GM12878 (cell line): ENCODE measurements at regions not wholly inside any gene's neighbourhood (a gene's known extent, or its start where the extent isn't known, plus 50 kb on each side); places are given as distances from the start of the nearest gene placed in this dataset.

Experiments used
- ATAC-seq: fragments of 200-7000 bp; cut with Tn5 transposase; 3 replicates; pipeline ENCODE4 v1.9.1; 2020; ENCODE audit warnings: mild to moderate bottlenecking, moderate library complexity
- BruUV-seq: library from RNA; stranded (reverse); fragments of 400-500 nt; replicated peaks from 2 replicates; lab custom pipeline; 2021; lab: Mats Ljungman, UMichigan
- CTCF ChIA-PET: fragments of 300-600 bp; sonication (Branson Sonifier 250); formaldehyde crosslinking; extraction: SDS; loops from one replicate; lab custom pipeline; 2021; ENCODE audit warnings: inconsistent platforms; lab: Yijun Ruan, JAX
- POLR2A ChIA-PET: fragments of 350-600 bp; formaldehyde crosslinking; extraction: SDS; loops from one replicate; lab custom pipeline; 2021; ENCODE audit warnings: inconsistent platforms; lab: Charles Lee
- RAD21 ChIA-PET: fragments of 300-600 bp; sonication (Branson Sonifier 250); formaldehyde crosslinking; loops from one replicate; lab custom pipeline; 2023; ENCODE audit warnings: antibody characterized with exemption; ENCODE audit not compliant: unreplicated experiment; lab: Charles Lee
- SMC1A ChIA-PET: fragments of 300-600 bp; sonication (Branson Sonifier 250); formaldehyde crosslinking; loops from one replicate; lab custom pipeline; 2023; ENCODE audit not compliant: unreplicated experiment, uncharacterized antibody; lab: Charles Lee
- DNase-seq: peaks from one replicate; pipeline ENCODE4 v3.0.0-alpha.2; 2011; ENCODE audit warnings: low read depth, low spot score
- FAIRE-seq: peaks from 3 replicates; lab custom pipeline; 2011; peaks lifted over from hg19 to GRCh38; lab: Jason Lieb, UNC
- H2AFZ ChIP-seq: 2 replicates; pipeline ENCODE4 v1.6.0; 2011; ENCODE audit warnings: low read depth, low read length, control low read depth; ENCODE audit not compliant: control insufficient read depth
- H3K27ac ChIP-seq: 2 replicates; pipeline ENCODE4 v1.5.1; 2011; ENCODE audit warnings: control low read depth; ENCODE audit not compliant: control insufficient read depth, insufficient read depth
- H3K27me3 ChIP-seq, 2 experiments: replicated peaks in 1 of 2; 2 replicates each; pipeline versions ENCODE4 v1.6.0 to v1.6.1; 2011; ENCODE audit warnings: low read length in 1 of 2; ENCODE audit not compliant: control insufficient read depth in 2 of 2, insufficient read depth in 2 of 2
- H3K36me3 ChIP-seq, 2 experiments: 2 replicates each; pipeline ENCODE4 v1.5.1; 2011; ENCODE audit warnings: low read length in 1 of 2; ENCODE audit not compliant: control insufficient read depth in 2 of 2, insufficient read depth in 2 of 2
- H3K4me1 ChIP-seq: 2 replicates; pipeline ENCODE4 v1.6.1; 2011; ENCODE audit warnings: mild to moderate bottlenecking, low read length, moderate library complexity, mixed read lengths; ENCODE audit not compliant: control insufficient read depth, insufficient read depth
- H3K4me2 ChIP-seq: 2 replicates; pipeline ENCODE4 v1.6.0; 2011; ENCODE audit warnings: control low read depth; ENCODE audit not compliant: control insufficient read depth, insufficient read depth
- H3K4me3 ChIP-seq: fragments of 200-600 bp; sonication (generic); 2 replicates; pipeline ENCODE4 v1.5.1; 2016
- H3K79me2 ChIP-seq: 2 replicates; pipeline ENCODE4 v1.6.0; 2011; ENCODE audit warnings: low read length; ENCODE audit not compliant: control insufficient read depth, insufficient read depth
- H3K9ac ChIP-seq: 2 replicates; pipeline ENCODE4 v1.8.0; 2011; ENCODE audit warnings: low read length, control low read depth, mixed read lengths; ENCODE audit not compliant: control insufficient read depth, insufficient read depth
- H3K9me3 ChIP-seq: replicated peaks from 3 replicates; pipeline ENCODE4 v1.5.1; 2011; ENCODE audit warnings: mild to moderate bottlenecking, low read length; ENCODE audit not compliant: control insufficient read depth, insufficient read depth
- H4K20me1 ChIP-seq: 2 replicates; pipeline ENCODE4 v1.6.0; 2011; ENCODE audit not compliant: control insufficient read depth, insufficient read depth
- CBFB ChIP-seq: IDR thresholded peaks from 2 replicates; pipeline ENCODE4 v1.6.1; 2016; ENCODE audit warnings: antibody characterized with exemption, low read depth
- CEBPB ChIP-seq, 2 experiments: fragments of 150-350 bp in 1 of 2; IDR thresholded peaks; 2 replicates each; pipeline ENCODE4 v1.6.1; 2012 to 2014; ENCODE audit warnings: low read depth in 2 of 2, low read length in 2 of 2, borderline replicate concordance in 1 of 2, inconsistent platforms in 1 of 2
- CTCF ChIP-seq, 3 experiments: IDR thresholded peaks in 2 of 3; conservative IDR thresholded peaks in 1 of 3; 2 replicates each; pipeline ENCODE4 v1.5.1; 2011; ENCODE audit warnings: low read depth in 3 of 3, low read length in 3 of 3, mild to moderate bottlenecking in 3 of 3, control low read depth in 2 of 3, moderate library complexity in 2 of 3, inconsistent platforms in 1 of 3, mixed read lengths in 1 of 3; ENCODE audit not compliant: control insufficient read depth in 2 of 3, insufficient read depth in 1 of 3; ENCODE audit errors: extremely low read depth in 1 of 3
- IKZF1 ChIP-seq: fragments of 450-650 bp; conservative IDR thresholded peaks from 2 replicates; pipeline ENCODE4 v1.6.1; 2017; ENCODE audit warnings: antibody characterized with exemption, mild to moderate bottlenecking
- KAT2A ChIP-seq: conservative IDR thresholded peaks from 2 replicates; pipeline ENCODE4 v1.6.1; 2011; ENCODE audit warnings: low read depth, low read length; ENCODE audit not compliant: control insufficient read depth
- NFYA ChIP-seq: IDR thresholded peaks from 2 replicates; pipeline ENCODE4 v1.6.1; 2011; ENCODE audit warnings: low read depth, mild to moderate bottlenecking, low read length, improper control_type of control experiment, borderline replicate concordance
- PRDM15 ChIP-seq: fragments of 450-650 bp; formaldehyde crosslinking; IDR thresholded peaks from 2 replicates; pipeline ENCODE4 v1.4.0; 2020; ENCODE audit warnings: mild to moderate bottlenecking, moderate library complexity
- SMAD1 ChIP-seq: fragments of 450-650 bp; IDR thresholded peaks from 2 replicates; pipeline ENCODE4 v1.6.1; 2018; ENCODE audit warnings: mild to moderate bottlenecking, low read depth; ENCODE audit not compliant: partially characterized antibody
- SPI1 ChIP-seq: IDR thresholded peaks from 2 replicates; pipeline ENCODE4 v1.6.1; 2011; ENCODE audit warnings: low read depth, mild to moderate bottlenecking, low read length, moderate library complexity, borderline replicate concordance; ENCODE audit not compliant: insufficient read depth
- ZNF207 ChIP-seq: fragments of 450-650 bp; IDR thresholded peaks from 2 replicates; pipeline ENCODE4 v1.6.1; 2014; ENCODE audit warnings: antibody characterized with exemption, mild to moderate bottlenecking, borderline replicate concordance
- ZZZ3 ChIP-seq: IDR thresholded peaks from 2 replicates; pipeline ENCODE4 v1.6.1; 2011; ENCODE audit warnings: low read depth; ENCODE audit not compliant: control insufficient read depth, insufficient read length
- WGBS: methylation state at CpG from one replicate; pipeline ENCODE4 v1.1.6; 2016; ENCODE audit warnings: low lambda C conversion rate; ENCODE audit not compliant: insufficient replicate concordance, insufficient coverage; ENCODE audit errors: missing lambda C conversion rate; 5-methylcytosine and 5-hydroxymethylcytosine counted together
- in situ Hi-C: fragments of 300-500 bp; cut with MboI; formaldehyde crosslinking; loops from 9 replicates; pipeline ENCODE4 v1.14.3; 2018; ENCODE audit warnings: mixed read lengths
- intact Hi-C: fragments of 100-400 bp; cut with micrococcal nuclease; formaldehyde crosslinking; loops from one replicate; pipeline ENCODE4 v1.14.2; 2022; ENCODE audit not compliant: unreplicated experiment

GRCh38 chr14:53710615-53711014 lies 246.0 kb downstream of the BMP4 start:
- no peaks in the 10 kb centered on the region for H3K27me3 ChIP-seq
- intact Hi-C loops: no loop called here
- BruUV-seq: no TSS peak
- no peak for TF ChIP-seq CEBPB (IDR thresholded peaks at IDR 0.05; ENCODE audit: borderline replicate concordance in 1 of 2, low read depth in 2 of 2, low read length in 2 of 2)
- TF ChIP-seq ZZZ3: no peak
- TF ChIP-seq, all 136 proteins: peak for 0
- ChIA-PET SMC1A (no interaction called here), RAD21 (no interaction called here), CTCF (no interaction called here), POLR2A (no interaction called here)
- no peak for DNase-seq
- Histone ChIP-seq H2AFZ (no peak overlapping the region), H3K36me3 (no peaks in the 10 kb centered on the region), H3K4me3 (no peak overlapping the region), H3K4me2 (no peak overlapping the region), H3K79me2 (no peaks in the 10 kb centered on the region), H3K9me3 (no peaks in the 10 kb centered on the region), H3K4me1 (no peaks in the 10 kb centered on the region), H4K20me1 (no peaks in the 10 kb centered on the region), H3K9ac (no peak overlapping the region), H3K27ac (no peak overlapping the region)
- WGBS: 10% methylated on average over 4 of the region's 4 CpGs
- in situ Hi-C loops: no loop called here
- no peak for ATAC-seq
- no peak for FAIRE-seq

GRCh38 chr14:53709381-53709780 lies 247.2 kb downstream of the BMP4 start:
- no peak overlapping the region for H3K27ac ChIP-seq
- POLR2A ChIA-PET: no interaction called here
- ATAC-seq (peak; percentile 56), DNase-seq (no peak), FAIRE-seq (no peak)
- in situ Hi-C loops: no loop called here
- CTCF ChIA-PET: no interaction called here
- SMC1A ChIA-PET: no interaction called here
- H2AFZ ChIP-seq: no peak overlapping the region
- TF ChIP-seq IKZF1 (no peak), SMAD1 (no peak), SPI1 (no peak), ZNF207 (no peak), NFYA (no peak), PRDM15 (CRISPR knock-in tag) (no peak), KAT2A (no peak), CTCF (IDR thresholded peaks at IDR 0.05 in 2 of 3, conservative IDR thresholded peaks at IDR 0.05 in 1 of 3; ENCODE audit: control insufficient read depth in 2 of 3, extremely low read depth in 1 of 3, insufficient read depth in 1 of 3, low read depth in 3 of 3, low read length in 3 of 3) (no peak), CBFB (no peak)
- H3K36me3 ChIP-seq: no peaks in the 10 kb centered on the region
- intact Hi-C loops: no loop called here
- H3K4me1 ChIP-seq: no peaks in the 10 kb centered on the region
- RAD21 ChIA-PET: no interaction called here
- BruUV-seq: no TSS peak
- H3K4me3 ChIP-seq: no peak overlapping the region
- H3K27me3 ChIP-seq: no peaks in the 10 kb centered on the region
- H3K9me3 ChIP-seq: no peaks in the 10 kb centered on the region
- H3K9ac ChIP-seq: no peak overlapping the region
- H4K20me1 ChIP-seq: no peaks in the 10 kb centered on the region
- H3K4me2 ChIP-seq: no peak overlapping the region
- no peaks in the 10 kb centered on the region for H3K79me2 ChIP-seq
- WGBS: 54% methylated on average over 3 of the region's 3 CpGs
